ENCODE measurements at regions not wholly inside any gene's neighbourhood (a gene's known extent, or its start where the extent isn't known, plus 50 kb on each side); places are given as distances from the start of the nearest gene placed in this dataset.
"Not testable (repeated sequence)": the region's sequence is repeated elsewhere in the genome, so short reads cannot be mapped to it uniquely, and the experiment has no call there.

DNA sequence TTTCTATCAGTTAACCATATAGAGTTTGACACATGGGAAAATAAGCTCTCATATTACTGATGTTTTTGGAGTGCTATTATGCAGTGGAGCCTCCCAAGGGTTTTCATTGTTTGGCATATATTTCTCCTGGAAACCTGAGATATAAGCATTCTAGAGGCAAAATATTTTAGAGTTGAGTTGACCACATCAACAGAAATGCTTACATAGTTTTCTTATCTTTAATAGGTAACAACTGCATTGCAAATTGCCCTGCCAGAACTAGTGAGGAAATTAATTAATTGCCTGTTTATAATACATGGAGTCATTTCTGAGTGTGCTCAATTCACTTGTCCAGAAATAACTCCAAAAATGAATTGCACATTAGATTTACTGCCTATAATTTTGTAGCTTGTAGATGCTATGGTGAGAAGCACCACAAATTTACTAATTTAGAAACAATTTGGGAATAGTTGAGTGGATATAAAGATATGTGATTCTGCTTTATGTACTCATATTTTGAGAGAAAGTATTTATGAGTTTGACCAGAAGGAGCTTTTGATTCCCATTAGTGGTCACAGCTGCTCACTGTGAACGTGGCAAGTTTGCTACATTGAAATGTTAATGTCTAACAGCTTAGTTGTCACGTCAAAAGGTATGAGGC is 288.7 kb downstream of the CD109 start:
- POLR2A ChIA-PET = no interaction called here
- CTCF ChIA-PET = no interaction called here
- intact Hi-C loops (cut with micrococcal nuclease) = no loop called here
- H3K27me3 ChIP-seq (ENCODE audit: control insufficient read depth in 2 of 2, insufficient read depth in 2 of 2, low read length in 2 of 2) = no peaks in the 10 kb centered on the region
- Mint-ChIP-seq H3K9me3 (peaks cover 0 to 15% (median 2%) of the 10 kb centered on the region in 11 donors), H3K4me3 (no peak overlapping the region), H3K4me1 (no peaks in the 10 kb centered on the region), H3K27me3 (peaks cover 0 to 8% (median 4%) of the 10 kb centered on the region in 5 donors), H3K36me3 (no peaks in the 10 kb centered on the region), H3K27ac (no peak overlapping the region)
- no peaks in the 10 kb centered on the region for H3K36me3 ChIP-seq (ENCODE audit: control insufficient read depth in 2 of 3, insufficient read depth in 3 of 3, low read length in 3 of 3)
- ATAC-seq (no peak), DNase-seq (no peak)
- H3K27ac ChIP-seq (ENCODE audit: low read depth, low read length) = no peak overlapping the region
- no peak overlapping the region for H3K4me3 ChIP-seq (ENCODE audit: low read length)
- H3K4me1 ChIP-seq (ENCODE audit: control insufficient read depth in 2 of 2, insufficient read depth in 2 of 2, low read length in 2 of 2) = no peaks in the 10 kb centered on the region
- H3K9me3 ChIP-seq (ENCODE audit: control insufficient read depth in 2 of 3, low read length in 3 of 3) = no peaks in the 10 kb centered on the region

DNA sequence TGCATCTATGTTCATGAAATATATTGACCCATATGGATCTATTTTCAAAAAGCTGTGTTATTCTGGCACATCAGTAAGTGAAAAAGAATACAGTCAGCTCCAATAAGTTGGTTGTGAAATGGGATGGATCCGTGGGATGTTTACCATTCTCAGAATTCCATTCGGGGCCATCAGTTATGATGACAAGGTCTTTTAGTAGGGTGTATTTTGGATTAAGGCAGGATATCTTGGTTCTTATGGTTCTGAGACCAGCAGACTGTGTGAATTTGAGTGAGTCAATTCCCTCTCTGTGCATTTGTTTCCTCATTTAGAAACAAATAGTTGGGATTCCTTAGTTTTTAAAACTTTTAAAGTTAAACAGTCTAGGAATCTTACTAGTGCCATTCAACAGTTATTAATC is 287.4 kb downstream of the CD109 start:
- peaks cover 0 to 8% (median 2%) of the 10 kb centered on the region in 5 donors for H3K27me3 Mint-ChIP-seq
- H3K9me3 Mint-ChIP-seq = peaks cover 0 to 15% (median 0%) of the 10 kb centered on the region in 11 donors
- Histone ChIP-seq H3K36me3 (ENCODE audit: control insufficient read depth in 2 of 3, insufficient read depth in 3 of 3, low read length in 3 of 3) (no peaks in the 10 kb centered on the region), H3K27ac (ENCODE audit: low read depth, low read length) (no peak overlapping the region), H3K27me3 (ENCODE audit: control insufficient read depth in 2 of 2, insufficient read depth in 2 of 2, low read length in 2 of 2) (no peaks in the 10 kb centered on the region), H3K4me3 (ENCODE audit: low read length) (no peak overlapping the region), H3K9me3 (ENCODE audit: control insufficient read depth in 2 of 3, low read length in 3 of 3) (no peaks in the 10 kb centered on the region), H3K4me1 (ENCODE audit: control insufficient read depth in 2 of 2, insufficient read depth in 2 of 2, low read length in 2 of 2) (no peaks in the 10 kb centered on the region)
- no peak overlapping the region for H3K4me3 Mint-ChIP-seq
- ATAC-seq (no peak), DNase-seq (no peak)
- ChIA-PET POLR2A (interaction anchor here (0.8 kb wide), 1 partner anchor 39 kb away, joined by 3 read pairs; no protein-coding TSS in a partner anchor), CTCF (no interaction called here)
- no peak overlapping the region for H3K27ac Mint-ChIP-seq
- no peaks in the 10 kb centered on the region for H3K4me1 Mint-ChIP-seq
- intact Hi-C loops (cut with micrococcal nuclease) = no loop called here
- no peaks in the 10 kb centered on the region for H3K36me3 Mint-ChIP-seq

DNA sequence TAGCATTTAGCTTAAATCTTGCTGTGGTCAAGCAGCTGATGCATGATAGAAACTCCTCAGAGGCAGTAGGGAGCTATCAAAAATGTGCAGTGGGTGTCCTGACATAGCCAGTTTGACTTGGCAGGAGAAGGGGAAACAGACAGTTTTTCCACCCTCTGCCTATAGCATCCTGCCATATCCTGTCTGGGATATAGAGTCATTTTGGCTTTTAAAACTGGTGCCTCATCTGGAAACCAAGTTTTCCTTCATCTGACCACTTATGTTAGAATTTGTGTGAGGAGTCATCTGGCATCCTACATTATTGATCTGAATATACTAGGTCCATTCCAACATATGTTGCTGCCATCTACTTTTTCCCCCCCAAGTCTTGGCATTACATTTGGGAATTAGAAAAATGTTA is 284.1 kb downstream of the CD109 start:
- intact Hi-C loops (cut with micrococcal nuclease) = no loop called here
- CTCF ChIA-PET = no interaction called here
- no peaks in the 10 kb centered on the region for H3K36me3 ChIP-seq (ENCODE audit: control insufficient read depth in 2 of 3, insufficient read depth in 3 of 3, low read length in 3 of 3)
- POLR2A ChIA-PET = no interaction called here
- no peaks in the 10 kb centered on the region for H3K27me3 ChIP-seq (ENCODE audit: control insufficient read depth in 2 of 2, insufficient read depth in 2 of 2, low read length in 2 of 2)
- H3K9me3 Mint-ChIP-seq = peaks cover 0 to 15% (median 4%) of the 10 kb centered on the region in 11 donors
- ATAC-seq (no peak), DNase-seq (no peak)
- H3K27me3 Mint-ChIP-seq = peaks cover 0 to 11% (median 2%) of the 10 kb centered on the region in 5 donors
- peaks cover 0 to 3% (median 0%) of the 10 kb centered on the region in 5 donors for H3K36me3 Mint-ChIP-seq
- no peaks in the 10 kb centered on the region for H3K4me1 Mint-ChIP-seq
- no peaks in the 10 kb centered on the region for H3K9me3 ChIP-seq (ENCODE audit: control insufficient read depth in 2 of 3, low read length in 3 of 3)
- no peak overlapping the region for H3K27ac Mint-ChIP-seq
- no peaks in the 10 kb centered on the region for H3K4me1 ChIP-seq (ENCODE audit: control insufficient read depth in 2 of 2, insufficient read depth in 2 of 2, low read length in 2 of 2)
- no peak overlapping the region for H3K4me3 Mint-ChIP-seq
- no peak overlapping the region for H3K27ac ChIP-seq (ENCODE audit: low read depth, low read length)
- no peak overlapping the region for H3K4me3 ChIP-seq (ENCODE audit: low read length)

GRCh38 chr6:73978330-73978729 is 282.3 kb downstream of the CD109 start:
- no peak for ATAC-seq
- Histone ChIP-seq H3K4me1 (ENCODE audit: control insufficient read depth in 2 of 2, insufficient read depth in 2 of 2, low read length in 2 of 2) (no peaks in the 10 kb centered on the region), H3K27ac (ENCODE audit: low read depth, low read length) (no peak overlapping the region), H3K4me3 (ENCODE audit: low read length) (no peak overlapping the region), H3K9me3 (ENCODE audit: control insufficient read depth in 2 of 3, low read length in 3 of 3) (no peaks in the 10 kb centered on the region), H3K27me3 (ENCODE audit: control insufficient read depth in 2 of 2, insufficient read depth in 2 of 2, low read length in 2 of 2) (no peaks in the 10 kb centered on the region), H3K36me3 (ENCODE audit: control insufficient read depth in 2 of 3, insufficient read depth in 3 of 3, low read length in 3 of 3) (no peaks in the 10 kb centered on the region)
- no peak for DNase-seq
- peaks cover 0 to 4% (median 2%) of the 10 kb centered on the region in 5 donors for H3K27me3 Mint-ChIP-seq
- CTCF ChIA-PET = no interaction called here
- H3K27ac Mint-ChIP-seq = no peak overlapping the region
- POLR2A ChIA-PET = no interaction called here
- intact Hi-C loops (cut with micrococcal nuclease) = no loop called here
- H3K4me1 Mint-ChIP-seq = no peaks in the 10 kb centered on the region
- no peak overlapping the region for H3K4me3 Mint-ChIP-seq
- H3K9me3 Mint-ChIP-seq = peaks cover 0 to 15% (median 4%) of the 10 kb centered on the region in 11 donors
- peaks cover 0 to 3% (median 0%) of the 10 kb centered on the region in 5 donors for H3K36me3 Mint-ChIP-seq

GRCh38 chr6:73972518-73972917 is 276.5 kb downstream of the CD109 start:
- H3K27ac ChIP-seq (ENCODE audit: low read depth, low read length); H3K9me3 ChIP-seq (ENCODE audit: control insufficient read depth in 2 of 3, low read length in 3 of 3); H3K27me3 ChIP-seq (ENCODE audit: control insufficient read depth in 2 of 2, insufficient read depth in 2 of 2, low read length in 2 of 2); CTCF ChIA-PET; POLR2A ChIA-PET; H3K27me3 Mint-ChIP-seq; ATAC-seq; H3K27ac Mint-ChIP-seq; H3K4me1 ChIP-seq (ENCODE audit: control insufficient read depth in 2 of 2, insufficient read depth in 2 of 2, low read length in 2 of 2); H3K36me3 Mint-ChIP-seq; H3K4me3 Mint-ChIP-seq; H3K4me1 Mint-ChIP-seq; intact Hi-C loops (cut with micrococcal nuclease); H3K4me3 ChIP-seq (ENCODE audit: low read length); H3K9me3 Mint-ChIP-seq; H3K36me3 ChIP-seq (ENCODE audit: control insufficient read depth in 2 of 3, insufficient read depth in 3 of 3, low read length in 3 of 3); DNase-seq: not testable (repeated sequence)

- Mint-ChIP-seq H3K4me3 (no peak overlapping the region), H3K27me3 (peaks cover 0 to 7% (median 0%) of the 10 kb centered on the region in 5 donors), H3K4me1 (no peaks in the 10 kb centered on the region), H3K36me3 (no peaks in the 10 kb centered on the region), H3K27ac (no peak overlapping the region), H3K9me3 (peaks cover 0 to 6% (median 0%) of the 10 kb centered on the region in 11 donors)
- Histone ChIP-seq H3K27ac (ENCODE audit: low read depth, low read length) (no peak overlapping the region), H3K4me3 (ENCODE audit: low read length) (no peak overlapping the region), H3K36me3 (ENCODE audit: control insufficient read depth in 2 of 3, insufficient read depth in 3 of 3, low read length in 3 of 3) (no peaks in the 10 kb centered on the region), H3K4me1 (ENCODE audit: control insufficient read depth in 2 of 2, insufficient read depth in 2 of 2, low read length in 2 of 2) (no peaks in the 10 kb centered on the region), H3K27me3 (ENCODE audit: control insufficient read depth in 2 of 2, insufficient read depth in 2 of 2, low read length in 2 of 2) (no peaks in the 10 kb centered on the region), H3K9me3 (ENCODE audit: control insufficient read depth in 2 of 3, low read length in 3 of 3) (no peaks in the 10 kb centered on the region)
- POLR2A ChIA-PET = no interaction called here
- CTCF ChIA-PET = no interaction called here
- intact Hi-C loops (cut with micrococcal nuclease) = loop anchor here in 1 of 2 donors (2.0 to 10.0 kb wide), 2 partner anchors 225 to 1239 kb away; no protein-coding TSS in a partner anchor
- ATAC-seq (no peak), DNase-seq (no peak)
Observed at GRCh38 chr6:73969971-73970970, 274.3 kb downstream of the CD109 start.

All from naive thymus-derived CD4-positive, alpha-beta T cell (primary cell).